M059J (cell line): ENCODE measurements at regions not wholly inside any gene's neighbourhood (a gene's known extent, or its start where the extent isn't known, plus 50 kb on each side); places are given as distances from the start of the nearest gene placed in this dataset.
"Not testable (repeated sequence)": the region's sequence is repeated elsewhere in the genome, so short reads cannot be mapped to it uniquely, and the experiment has no call there.

Source experiments
- DNase-seq: peaks from one replicate; pipeline ENCODE4 v3.0.0-alpha.2; 2012; ENCODE audit warnings: low read depth

DNA sequence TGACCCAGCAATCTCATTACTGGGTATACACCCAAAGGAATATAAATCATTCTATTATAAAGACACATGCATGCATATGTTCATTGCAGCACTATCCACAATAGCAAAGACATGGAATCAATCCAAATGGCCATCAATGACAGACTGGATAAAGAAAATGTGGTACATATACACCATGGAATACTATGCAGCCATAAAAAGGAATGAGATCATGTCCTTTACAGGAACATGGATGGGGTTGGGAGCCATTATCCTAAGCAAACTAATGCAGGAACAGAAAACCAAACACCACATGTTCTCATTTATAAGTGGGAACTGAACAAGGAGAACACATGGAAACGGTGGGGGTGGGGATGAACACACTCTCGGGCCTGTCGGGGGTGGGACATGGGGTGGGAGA lies 129.2 kb upstream of the STK26 start:
- DNase-seq, result not testable (repeated sequence)

DNA sequence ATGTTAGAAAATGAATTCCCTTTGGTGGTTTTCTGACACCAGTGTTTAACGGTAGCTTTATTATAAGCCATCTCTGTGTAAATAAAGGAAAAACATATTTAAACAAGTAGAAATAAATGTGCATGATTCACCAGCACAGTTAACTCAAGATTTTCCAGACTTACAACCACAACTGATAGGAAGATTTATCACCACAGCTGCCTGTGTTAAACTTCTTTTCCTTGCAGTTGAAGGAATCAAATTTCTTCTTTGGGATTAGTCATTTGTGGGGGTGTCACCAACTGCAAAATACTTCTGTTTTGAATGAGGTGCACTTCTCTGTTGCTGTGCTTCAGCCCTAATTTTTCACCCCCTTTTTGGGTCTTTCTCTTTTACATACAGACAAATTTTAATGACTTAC lies 128.1 kb upstream of the STK26 start:
- peak; percentile 80 for DNase-seq

- no peak for DNase-seq
These were observed 127.3 kb upstream of the STK26 start for GRCh38 chrX:131895807-131896206.

DNA sequence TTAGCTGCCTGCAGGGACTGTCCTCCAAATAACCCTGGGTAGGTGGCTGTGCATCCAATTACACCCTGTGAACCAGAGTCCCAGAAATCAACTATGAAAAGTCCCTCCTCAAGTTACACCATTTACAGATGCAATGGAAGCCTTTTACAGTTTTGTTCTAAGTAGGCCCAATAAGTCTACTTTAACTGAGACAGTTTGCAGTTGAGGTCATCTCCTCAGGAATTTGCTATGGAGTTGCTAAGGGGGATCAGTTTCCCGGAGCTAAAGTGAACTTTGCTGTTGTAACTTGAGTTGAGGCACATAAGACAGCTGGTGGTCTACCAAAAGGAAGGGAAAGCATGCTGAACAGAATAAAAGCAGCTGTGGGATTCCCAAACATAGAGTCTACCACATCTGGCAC lies 121.6 kb upstream of the STK26 start:
- no peak for DNase-seq

GRCh38 chrX:131907488-131908314 lies 115.4 kb upstream of the STK26 start:
- DNase-seq, result no peak

DNA sequence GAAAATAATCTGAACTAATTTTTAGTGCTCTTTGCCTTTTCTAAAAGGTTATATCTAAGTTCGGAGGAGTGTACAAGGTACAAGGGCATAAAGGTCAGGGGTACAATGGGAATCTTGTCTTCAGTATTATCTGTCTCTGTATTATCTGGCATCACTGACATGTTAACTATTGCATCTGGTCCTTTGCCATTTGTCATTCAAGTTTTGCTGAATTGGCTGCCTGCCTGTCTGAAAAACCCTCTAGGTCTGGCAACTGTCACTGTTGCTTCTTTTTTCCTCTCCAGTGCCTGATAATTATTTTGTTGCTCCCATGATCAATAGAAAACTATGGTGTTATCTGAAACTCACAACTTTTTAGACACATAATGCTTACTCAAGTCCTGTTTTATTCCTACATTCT lies 112.5 kb upstream of the STK26 start:
- DNase-seq, result no peak

- DNase-seq, result no peak
These were observed 107.6 kb upstream of the STK26 start for GRCh38 chrX:131915488-131915887.

GRCh38 chrX:131917588-131917987 lies 105.5 kb upstream of the STK26 start:
- no peak for DNase-seq

DNA sequence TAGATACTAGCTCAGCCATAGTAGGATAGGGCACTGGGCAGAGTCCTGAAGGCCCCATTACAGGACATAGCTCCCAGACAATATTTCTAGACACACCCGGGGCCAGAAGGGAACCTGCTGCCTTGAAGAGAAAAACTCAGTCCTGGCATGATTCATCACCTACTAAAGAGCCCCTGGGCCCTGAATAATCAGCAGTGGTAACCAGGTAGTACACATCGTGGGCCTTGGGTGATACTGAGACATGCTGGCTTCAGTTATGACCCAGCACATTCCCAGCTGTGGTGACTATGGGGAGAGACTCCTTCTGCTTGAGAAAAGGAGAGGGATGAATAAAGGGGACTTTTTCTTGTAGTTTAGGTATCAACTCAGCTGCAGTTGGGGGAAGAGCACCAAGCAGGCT lies 104.3 kb upstream of the STK26 start:
- DNase-seq, result no peak

DNA sequence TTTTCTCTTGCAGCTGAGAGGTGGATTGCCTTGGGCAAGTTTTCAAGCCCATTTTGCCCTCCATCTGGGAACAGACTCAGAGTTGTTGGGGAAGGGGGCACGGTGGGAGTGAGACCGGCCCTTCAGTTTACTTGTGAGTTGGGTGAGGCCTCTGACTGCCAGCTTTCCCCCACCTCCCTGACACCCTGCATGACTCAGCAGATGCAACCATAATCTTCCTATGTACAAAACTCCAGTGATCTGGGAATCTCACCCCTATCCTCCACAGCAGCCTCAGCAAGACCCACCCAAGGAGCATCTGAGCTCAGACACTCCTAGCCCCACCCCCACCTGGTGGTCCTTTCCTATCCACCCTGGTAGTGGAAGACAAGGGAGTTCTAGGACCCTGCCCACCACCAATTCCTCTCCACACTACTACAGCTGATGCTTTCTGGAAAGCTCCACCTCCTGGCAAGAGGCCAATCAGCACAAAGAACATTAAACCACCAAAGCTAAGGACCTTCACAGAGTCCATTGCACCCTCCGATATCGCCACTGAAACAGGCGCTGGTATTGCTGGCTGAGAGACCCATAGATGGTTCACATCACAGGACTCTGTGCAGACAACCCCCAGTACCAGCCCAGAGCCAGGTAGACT lies 99.4 kb upstream of the STK26 start:
- DNase-seq, result peak; percentile 3

GRCh38 chrX:131938749-131939148 lies 84.4 kb upstream of the STK26 start:
- DNase-seq, result no peak

GRCh38 chrX:131942034-131942433 lies 81.1 kb upstream of the STK26 start:
- no peak for DNase-seq

- DNase-seq, result no peak
These were observed 77.9 kb upstream of the STK26 start for GRCh38 chrX:131944936-131945902.

DNA sequence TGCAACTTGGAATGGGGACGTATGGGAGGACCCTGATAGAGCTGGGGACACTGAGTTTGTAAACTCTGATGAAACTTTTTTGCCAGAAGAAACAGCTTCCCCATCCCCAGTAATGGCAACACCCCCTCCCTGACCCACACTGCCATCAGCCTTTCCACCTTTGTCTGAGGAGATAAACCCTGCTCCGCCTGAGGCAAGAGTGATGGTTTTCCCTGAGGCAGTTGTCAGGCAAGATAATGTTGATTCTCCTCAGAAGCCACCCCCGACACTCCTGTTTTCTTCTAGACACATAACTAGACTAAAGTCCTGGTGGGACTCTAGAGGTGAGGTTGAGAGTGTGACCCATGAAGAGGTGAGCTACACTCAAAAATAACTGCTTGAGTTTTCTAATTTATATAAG lies 71.9 kb upstream of the STK26 start:
- DNase-seq, result no peak

- no peak for DNase-seq
These were observed 67.9 kb upstream of the STK26 start for GRCh38 chrX:131955099-131955777.

GRCh38 chrX:131958724-131959123 lies 64.4 kb upstream of the STK26 start:
- DNase-seq, result no peak

DNA sequence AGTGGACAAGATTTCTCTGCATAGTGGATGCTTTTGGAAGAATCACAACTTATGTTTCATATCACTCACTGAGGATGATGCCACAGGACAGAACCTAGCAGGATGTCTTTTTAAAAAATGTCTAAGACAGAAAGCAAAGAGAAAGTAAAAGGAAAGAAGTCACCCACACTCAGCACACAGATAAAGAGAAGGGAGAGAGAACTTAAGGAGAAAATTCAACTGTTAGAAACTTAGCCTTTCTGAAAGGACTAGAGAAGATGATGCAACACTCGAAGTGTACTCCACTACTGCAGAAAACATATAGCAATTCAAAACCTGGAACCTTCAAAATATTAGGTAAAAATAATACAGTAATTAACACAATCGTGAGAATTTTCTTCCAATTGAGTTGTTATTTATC lies 52.8 kb upstream of the STK26 start:
- DNase-seq, result no peak
